Esophagus squamous epithelium (tissue), 4 donors: ENCODE measurements at regions not wholly inside any gene's neighbourhood (a gene's known extent, or its start where the extent isn't known, plus 50 kb on each side); places are given as distances from the start of the nearest gene placed in this dataset.

Experiments used
- CTCF ChIP-seq, 6 experiments: fragments of 450-650 bp in 4 of 6; fragments of 200-600 bp in 2 of 6; sonication (generic) in 2 of 6; IDR thresholded peaks; one replicate each; pipeline ENCODE4 v1.5.1; 2016 to 2019; ENCODE audit warnings: antibody characterized with exemption in 6 of 6, mild to moderate bottlenecking in 4 of 6, moderate library complexity in 4 of 6
- POLR2A ChIP-seq, 4 donors: fragments of 450-650 bp; IDR thresholded peaks; one replicate each; pipeline ENCODE4 v1.6.1; 2017; ENCODE audit warnings: antibody characterized with exemption in 4 of 4, mild to moderate bottlenecking in 4 of 4, moderate library complexity in 3 of 4

GRCh38 chr10:113436851-113437250 is 116.0 kb upstream of the HABP2 start:
- TF ChIP-seq CTCF (IDR thresholded peaks at IDR 0.05) (no peak), POLR2A (IDR thresholded peaks at IDR 0.05) (no peak)
